H1 (cell line): ENCODE measurements at regions not wholly inside any gene's neighbourhood (a gene's known extent, or its start where the extent isn't known, plus 50 kb on each side); places are given as distances from the start of the nearest gene placed in this dataset.

Source experiments
- CTCF ChIA-PET: fragments of 300-600 bp; sonication (Branson Sonifier 250); formaldehyde crosslinking; loops from one replicate; lab custom pipeline; 2021; ENCODE audit not compliant: partially characterized antibody; lab: Charles Lee
- POLR2A ChIA-PET: fragments of 300-600 bp; sonication (Branson Sonifier 250); formaldehyde crosslinking; loops from one replicate; lab custom pipeline; 2021; ENCODE audit warnings: inconsistent platforms; ENCODE audit not compliant: partially characterized antibody; lab: Charles Lee
- DNase-seq, 2 experiments: peaks; one replicate each; pipeline versions ENCODE4 v3.0.0 to v3.0.0-alpha.2; 2010 to 2022; ENCODE audit warnings: low spot score in 2 of 2, low read depth in 1 of 2, mixed read lengths in 1 of 2
- FAIRE-seq: peaks from 2 replicates; lab custom pipeline; 2011; peaks lifted over from hg19 to GRCh38; lab: Jason Lieb, UNC
- H2AFZ ChIP-seq: 2 replicates; pipeline ENCODE4 v1.8.1; 2012; ENCODE audit warnings: low read length, inconsistent platforms
- H2AK5ac ChIP-seq: 2 replicates; pipeline ENCODE4 v1.6.1; 2013; ENCODE audit warnings: low read depth, low read length
- H2BK120ac ChIP-seq: replicated peaks from 2 replicates; pipeline ENCODE3; 2013; ENCODE audit warnings: low read depth, low read length, inconsistent platforms
- H2BK12ac ChIP-seq: 2 replicates; pipeline ENCODE4 v1.6.1; 2013; ENCODE audit warnings: low read depth, low read length
- H2BK15ac ChIP-seq: 2 replicates; pipeline ENCODE4 v1.6.1; 2013; ENCODE audit warnings: low read length
- H2BK20ac ChIP-seq: 2 replicates; pipeline ENCODE4 v1.6.1; 2013; ENCODE audit warnings: low read length
- H2BK5ac ChIP-seq: 2 replicates; pipeline ENCODE4 v1.6.1; 2013; ENCODE audit warnings: low read depth, low read length
- H3K14ac ChIP-seq: 2 replicates; pipeline ENCODE4 v1.6.1; 2013; ENCODE audit warnings: inconsistent platforms; ENCODE audit not compliant: insufficient read length
- H3K18ac ChIP-seq: 2 replicates; pipeline ENCODE4 v1.6.1; 2013; ENCODE audit warnings: low read length; ENCODE audit errors: extremely low read depth
- H3K23ac ChIP-seq: 2 replicates; pipeline ENCODE4 v1.6.1; 2013; ENCODE audit warnings: inconsistent platforms; ENCODE audit not compliant: insufficient read length
- H3K23me2 ChIP-seq: 2 replicates; pipeline ENCODE4 v1.6.1; 2013; ENCODE audit warnings: low read depth, low read length
- H3K27ac ChIP-seq: 2 replicates; pipeline ENCODE4 v1.6.1; 2011; ENCODE audit warnings: low read depth, low read length, inconsistent platforms
- H3K27me3 ChIP-seq, 4 experiments: replicated peaks in 1 of 4; 1 replicate in 1 of 4; 2 replicates in 3 of 4; pipeline versions ENCODE4 v1.6.1 to v1.8.1; 2011 to 2013; ENCODE audit warnings: low read length in 3 of 4, mild to moderate bottlenecking in 3 of 4, inconsistent platforms in 2 of 4, mixed read lengths in 2 of 4, moderate library complexity in 1 of 4; ENCODE audit not compliant: control insufficient read depth in 3 of 4, insufficient read depth in 3 of 4; ENCODE audit errors: extremely low read depth in 1 of 4
- H3K36me3 ChIP-seq, 4 experiments: 2 replicates each; pipeline versions ENCODE4 v1.6.1 to v1.8.1; 2011 to 2013; ENCODE audit warnings: mild to moderate bottlenecking in 4 of 4, low read length in 3 of 4, moderate library complexity in 2 of 4, control low read depth in 1 of 4, inconsistent platforms in 1 of 4; ENCODE audit not compliant: insufficient read depth in 4 of 4, control insufficient read depth in 2 of 4
- H3K4ac ChIP-seq: replicated peaks from 2 replicates; pipeline ENCODE3; 2013; ENCODE audit warnings: low read length, low read depth, mixed read lengths, inconsistent platforms; ENCODE audit not compliant: insufficient read length
- H3K4me1 ChIP-seq, 4 experiments: replicated peaks in 1 of 4; 1 replicate in 1 of 4; 2 replicates in 3 of 4; pipeline versions ENCODE4 v1.6.1 to v1.8.1; 2011 to 2013; ENCODE audit warnings: low read length in 3 of 4, inconsistent platforms in 2 of 4, mixed read lengths in 1 of 4; ENCODE audit not compliant: insufficient read depth in 4 of 4, control insufficient read depth in 3 of 4
- H3K4me2 ChIP-seq, 2 experiments: 2 replicates each; pipeline versions ENCODE4 v1.6.1 to v1.8.1; 2011 to 2013; ENCODE audit warnings: low read depth in 2 of 2, low read length in 2 of 2, control low read depth in 1 of 2, inconsistent platforms in 1 of 2, mild to moderate bottlenecking in 1 of 2; ENCODE audit not compliant: insufficient read depth in 1 of 2
- H3K4me3 ChIP-seq, 4 experiments: fragments of 200-600, 300-600 bp in 1 of 4; sonication (generic), shearing (Covaris generic), sonication (Bioruptor Twin) in 1 of 4; 2 replicates each; pipeline versions ENCODE4 v1.5.1 to v1.8.1; 2011 to 2016; ENCODE audit warnings: low read length in 4 of 4, low read depth in 3 of 4, control low read depth in 2 of 4, inconsistent platforms in 2 of 4, mild to moderate bottlenecking in 2 of 4, mixed read lengths in 1 of 4, moderate library complexity in 1 of 4; ENCODE audit not compliant: insufficient read depth in 2 of 4; ENCODE audit errors: extremely low read depth in 1 of 4
- H3K56ac ChIP-seq: replicated peaks from 2 replicates; pipeline ENCODE3; 2013; ENCODE audit warnings: low read depth, mild to moderate bottlenecking, mixed read lengths, low read length, inconsistent platforms; ENCODE audit not compliant: insufficient read length
- H3K79me1 ChIP-seq: 2 replicates; pipeline ENCODE4 v1.6.1; 2013; ENCODE audit warnings: low read depth, low read length, control low read depth
- H3K79me2 ChIP-seq, 2 experiments: 2 replicates each; pipeline versions ENCODE4 v1.6.1 to v1.8.1; 2012 to 2013; ENCODE audit warnings: low read length in 2 of 2, mild to moderate bottlenecking in 2 of 2, inconsistent platforms in 1 of 2; ENCODE audit not compliant: insufficient read depth in 2 of 2, control insufficient read depth in 1 of 2
- H3K9ac ChIP-seq, 4 experiments: replicated peaks in 1 of 4; 1 replicate in 1 of 4; 2 replicates in 3 of 4; pipeline versions ENCODE4 v1.6.1 to v1.8.1; 2011 to 2013; ENCODE audit warnings: low read depth in 3 of 4, low read length in 3 of 4, control low read depth in 2 of 4, mild to moderate bottlenecking in 2 of 4, moderate library complexity in 2 of 4, inconsistent platforms in 1 of 4; ENCODE audit errors: extremely low read depth in 1 of 4
- H3K9me3 ChIP-seq, 2 experiments: 2 replicates each; pipeline versions ENCODE4 v1.6.1 to v1.8.1; 2012 to 2013; ENCODE audit warnings: mild to moderate bottlenecking in 2 of 2, moderate library complexity in 2 of 2, control low read depth in 1 of 2, inconsistent platforms in 1 of 2, low read depth in 1 of 2, low read length in 1 of 2, mixed read lengths in 1 of 2; ENCODE audit not compliant: insufficient read depth in 2 of 2
- H4K20me1 ChIP-seq, 2 experiments: replicated peaks in 1 of 2; 2 replicates each; pipeline versions ENCODE3 to v1.8.1; 2011 to 2013; ENCODE audit warnings: inconsistent platforms in 2 of 2, low read length in 2 of 2, mild to moderate bottlenecking in 1 of 2; ENCODE audit not compliant: insufficient read depth in 2 of 2, control insufficient read depth in 1 of 2
- H4K5ac ChIP-seq: 2 replicates; pipeline ENCODE4 v1.6.1; 2013; ENCODE audit warnings: low read length, low read depth, mixed read lengths, inconsistent platforms; ENCODE audit not compliant: insufficient read length
- H4K8ac ChIP-seq: 2 replicates; pipeline ENCODE4 v1.8.0; 2013; ENCODE audit warnings: mild to moderate bottlenecking, moderate library complexity, low read length, inconsistent platforms; ENCODE audit not compliant: insufficient read depth; ENCODE audit errors: extremely low read depth
- H4K91ac ChIP-seq: replicated peaks from 2 replicates; pipeline ENCODE3; 2013; ENCODE audit warnings: low read length, mixed read lengths, inconsistent platforms; ENCODE audit not compliant: insufficient read length
- ATF3 ChIP-seq: IDR thresholded peaks from 2 replicates; pipeline ENCODE4 v1.6.1; 2011; ENCODE audit warnings: low read depth, mild to moderate bottlenecking, low read length; ENCODE audit not compliant: insufficient read depth
- BACH1 ChIP-seq: IDR thresholded peaks from 2 replicates; pipeline ENCODE4 v1.6.1; 2012; ENCODE audit warnings: low read length, improper control_type of control experiment
- CHD2 ChIP-seq: IDR thresholded peaks from 2 replicates; pipeline ENCODE4 v1.6.1; 2012; ENCODE audit warnings: low read length, improper control_type of control experiment
- POLR2AphosphoS5 ChIP-seq: IDR thresholded peaks from 2 replicates; pipeline ENCODE4 v1.6.1; 2011; ENCODE audit warnings: low read depth, low read length
- SAP30 ChIP-seq: fragments of 300-600 bp; sonication (generic); IDR thresholded peaks from 2 replicates; pipeline ENCODE4 v1.7.1; 2012; ENCODE audit warnings: low read length, moderate library complexity, mild to moderate bottlenecking, inconsistent platforms; ENCODE audit not compliant: insufficient read depth, insufficient replicate concordance
- SIX5 ChIP-seq: IDR thresholded peaks from 2 replicates; pipeline ENCODE4 v1.6.1; 2011; ENCODE audit warnings: mild to moderate bottlenecking, low read depth, low read length
- SP1 ChIP-seq: IDR thresholded peaks from 2 replicates; pipeline ENCODE4 v1.6.1; 2011; ENCODE audit warnings: low read depth, low read length
- TAF7 ChIP-seq: optimal IDR thresholded peaks from 2 replicates; pipeline ENCODE3; 2011; ENCODE audit warnings: low read depth, mild to moderate bottlenecking, inconsistent platforms, low read length, moderate library complexity, borderline replicate concordance
- TBP ChIP-seq: IDR thresholded peaks from 2 replicates; pipeline ENCODE4 v1.6.1; 2011; ENCODE audit warnings: low read depth, low read length, improper control_type of control experiment
- WGBS, 2 experiments: shearing (Covaris generic) in 1 of 2; methylation state at CpG; one replicate each; pipeline versions ENCODE4 v1.1.6 to v1.1.7; 2013 to 2015; ENCODE audit warnings: low lambda C conversion rate in 2 of 2, mixed read lengths in 2 of 2, inconsistent platforms in 1 of 2, low coverage in 1 of 2, missing lambda C conversion rate in 1 of 2; ENCODE audit not compliant: insufficient replicate concordance in 2 of 2, insufficient coverage in 1 of 2, insufficient read length in 1 of 2; ENCODE audit errors: extremely low coverage in 1 of 2, missing lambda C conversion rate in 1 of 2; 5-methylcytosine and 5-hydroxymethylcytosine counted together

GRCh38 chr21:39117440-39117970 is 65.7 kb downstream of the PSMG1 start:
- no peak overlapping the region for H2BK15ac ChIP-seq
- no peak overlapping the region for H2AK5ac ChIP-seq
- H3K79me1 ChIP-seq: no peaks in the 10 kb centered on the region

More at GRCh38 chr21:39117440-39117970, 65.7 kb downstream of the PSMG1 start:
- H3K4me1 ChIP-seq: no peaks in the 10 kb centered on the region; a peak in 1 of 7 replicates
- H3K56ac ChIP-seq: no peak overlapping the region
- no peaks in the 10 kb centered on the region for H3K36me3 ChIP-seq
- H4K5ac ChIP-seq: no peak overlapping the region
- H2BK12ac ChIP-seq: no peak overlapping the region
- H2BK120ac ChIP-seq: no peak overlapping the region
- no peak overlapping the region for H4K8ac ChIP-seq
- no peaks in the 10 kb centered on the region for H3K23me2 ChIP-seq
- CTCF ChIA-PET: interaction anchor here (0.9 to 1.0 kb wide), 3 partner anchors 10 to 506 kb away, joined by 3 read pairs; no protein-coding TSS in a partner anchor
- 92% methylated on average over 10 of the region's 11 CpGs; no CpG with 5 or more reads in 1 of the 2 experiments for WGBS, 2 experiments
- no peak for FAIRE-seq
- H3K18ac ChIP-seq: no peak overlapping the region
- peaks cover 0 to 1% of the 10 kb centered on the region in 2 experiments for H4K20me1 ChIP-seq
- no peak overlapping the region for H3K27ac ChIP-seq
- no peak overlapping the region for H3K9ac ChIP-seq
- H3K23ac ChIP-seq: no peak overlapping the region
- H3K27me3 ChIP-seq: no peaks in the 10 kb centered on the region
- no peak overlapping the region for H2BK5ac ChIP-seq
- no peak overlapping the region for H3K4ac ChIP-seq
- no peak overlapping the region for H2BK20ac ChIP-seq
- no peak overlapping the region for H4K91ac ChIP-seq
- TF ChIP-seq ATF3 (no peak), CHD2 (no peak), SAP30 (no peak), SP1 (no peak), BACH1 (no peak), TAF7 (no peak), POLR2AphosphoS5 (no peak), SIX5 (no peak), TBP (no peak)
- TF ChIP-seq, all 59 proteins: peak for 0
- POLR2A ChIA-PET: no interaction called here
- peak in 1 of 2 experiments; percentile 33 for DNase-seq
- Histone ChIP-seq H2AFZ (no peak overlapping the region), H3K4me3 (no peak overlapping the region), H3K4me2 (no peak overlapping the region), H3K79me2 (no peaks in the 10 kb centered on the region), H3K14ac (no peak overlapping the region), H3K9me3 (no peaks in the 10 kb centered on the region; a peak in 1 of 4 replicates)
